Caco-2 (cell line): ENCODE measurements at regions not wholly inside any gene's neighbourhood (a gene's known extent, or its start where the extent isn't known, plus 50 kb on each side); places are given as distances from the start of the nearest gene placed in this dataset.

Source experiments
- BruUV-seq: library from RNA; stranded (reverse); fragments of 400-500 nt; replicated peaks from 2 replicates; lab custom pipeline; 2021; lab: Mats Ljungman, UMichigan
- CTCF ChIA-PET: fragments of 300-600 bp; sonication (Branson Sonifier 250); formaldehyde crosslinking; loops from one replicate; lab custom pipeline; 2022; ENCODE audit warnings: antibody characterized with exemption; lab: Charles Lee
- POLR2A ChIA-PET: fragments of 300-600 bp; sonication (Branson Sonifier 250); formaldehyde crosslinking; loops from one replicate; lab custom pipeline; 2022; ENCODE audit warnings: antibody characterized with exemption; lab: Charles Lee
- DNase-seq, 2 experiments: peaks; one replicate each; pipeline versions ENCODE4 v3.0.0 to v3.0.0-alpha.2; 2020 to 2022
- H3K27me3 ChIP-seq: replicated peaks from 2 replicates; pipeline ENCODE4 v1.6.0; 2011; ENCODE audit warnings: low read length; ENCODE audit not compliant: control insufficient read depth, insufficient read depth
- H3K36me3 ChIP-seq: 2 replicates; pipeline ENCODE4 v1.5.1; 2011; ENCODE audit warnings: low read length; ENCODE audit not compliant: control insufficient read depth, insufficient read depth
- H3K4me1 ChIP-seq: fragments of 250-450 bp; sonication (Bioruptor Pico); 2 replicates; pipeline ENCODE4 v1.5.1; 2020; ENCODE audit warnings: mild to moderate bottlenecking
- H3K4me3 ChIP-seq: 2 replicates; pipeline ENCODE4 v1.5.1; 2011; ENCODE audit warnings: low read depth, mild to moderate bottlenecking, control low read depth, low read length
- H3K9me3 ChIP-seq: fragments of 250-450 bp; sonication (Bioruptor Pico); 2 replicates; pipeline ENCODE4 v1.5.1; 2020; ENCODE audit warnings: mild to moderate bottlenecking, moderate library complexity
- H3K27ac Mint-ChIP-seq: one replicate; pipeline ENCODE4 v1.8.0; 2022; ENCODE audit warnings: mixed read lengths; ENCODE audit not compliant: unreplicated experiment
- H3K27me3 Mint-ChIP-seq: one replicate; pipeline ENCODE4 v1.8.0; 2022; ENCODE audit warnings: mixed read lengths; ENCODE audit not compliant: insufficient read depth, unreplicated experiment
- H3K36me3 Mint-ChIP-seq: one replicate; pipeline ENCODE4 v1.8.0; 2022; ENCODE audit warnings: mild to moderate bottlenecking, mixed read lengths; ENCODE audit not compliant: insufficient read depth, unreplicated experiment
- H3K4me1 Mint-ChIP-seq: one replicate; pipeline ENCODE4 v1.8.0; 2022; ENCODE audit warnings: low read depth, mixed read lengths; ENCODE audit not compliant: unreplicated experiment
- H3K4me3 Mint-ChIP-seq: one replicate; pipeline ENCODE4 v1.8.0; 2022; ENCODE audit warnings: mild to moderate bottlenecking, moderate library complexity, mixed read lengths; ENCODE audit not compliant: unreplicated experiment
- H3K9me3 Mint-ChIP-seq: one replicate; pipeline ENCODE4 v1.8.0; 2022; ENCODE audit warnings: mixed read lengths; ENCODE audit not compliant: unreplicated experiment
- CTCF ChIP-seq, 2 experiments: fragments of 200-600 bp in 1 of 2; IDR thresholded peaks; 1 replicate in 1 of 2; 2 replicates in 1 of 2; pipeline versions ENCODE4 v1.5.1 to v1.8.0; 2011 to 2022; ENCODE audit warnings: antibody characterized with exemption in 1 of 2, control low read depth in 1 of 2, inconsistent platforms in 1 of 2, low read depth in 1 of 2, low read length in 1 of 2, mild to moderate bottlenecking in 1 of 2, moderate library complexity in 1 of 2; ENCODE audit not compliant: insufficient read depth in 1 of 2, severe bottlenecking in 1 of 2, unreplicated experiment in 1 of 2
- intact Hi-C: fragments of 100-400 bp; cut with micrococcal nuclease; formaldehyde crosslinking; loops from one replicate; pipeline ENCODE4 v1.10.0; 2022; ENCODE audit not compliant: unreplicated experiment

- H3K27me3 Mint-ChIP-seq = peaks cover 9% of the 10 kb centered on the region
- H3K4me3 ChIP-seq = no peak overlapping the region
- no peak overlapping the region for H3K27ac Mint-ChIP-seq
- no peak for TF ChIP-seq CTCF (IDR thresholded peaks at IDR 0.05; ENCODE audit: insufficient read depth in 1 of 2, low read depth in 1 of 2, low read length in 1 of 2, severe bottlenecking in 1 of 2, unreplicated experiment in 1 of 2)
- intact Hi-C loops = no loop called here
- H3K36me3 Mint-ChIP-seq = no peaks in the 10 kb centered on the region
- no peaks in the 10 kb centered on the region for H3K4me1 Mint-ChIP-seq
- no peaks in the 10 kb centered on the region for H3K9me3 Mint-ChIP-seq
- no TSS peak for BruUV-seq
- H3K27me3 ChIP-seq = no peaks in the 10 kb centered on the region
- no peaks in the 10 kb centered on the region for H3K4me1 ChIP-seq
- no peak overlapping the region for H3K4me3 Mint-ChIP-seq
- H3K9me3 ChIP-seq = no peaks in the 10 kb centered on the region; the same call in 1 of the 2 replicates
- no peak for DNase-seq
- no peaks in the 10 kb centered on the region for H3K36me3 ChIP-seq
- POLR2A ChIA-PET = no interaction called here
- CTCF ChIA-PET = no interaction called here
Measured at GRCh38 chr2:136295168-136295567, 177.2 kb upstream of the CXCR4 start.

GRCh38 chr2:136291871-136292270 lies 173.9 kb upstream of the CXCR4 start:
- DNase-seq = no peak
- TF ChIP-seq CTCF (IDR thresholded peaks at IDR 0.05; ENCODE audit: insufficient read depth in 1 of 2, low read depth in 1 of 2, low read length in 1 of 2, severe bottlenecking in 1 of 2, unreplicated experiment in 1 of 2) = no peak
- Histone ChIP-seq H3K4me1 (no peaks in the 10 kb centered on the region), H3K9me3 (no peaks in the 10 kb centered on the region; the same call in 1 of the 2 replicates), H3K36me3 (no peaks in the 10 kb centered on the region), H3K27me3 (no peaks in the 10 kb centered on the region), H3K4me3 (no peak overlapping the region)
- H3K4me3 Mint-ChIP-seq = no peak overlapping the region
- ChIA-PET POLR2A (no interaction called here), CTCF (no interaction called here)
- H3K9me3 Mint-ChIP-seq = no peaks in the 10 kb centered on the region
- no peaks in the 10 kb centered on the region for H3K4me1 Mint-ChIP-seq
- peaks cover 2% of the 10 kb centered on the region for H3K27me3 Mint-ChIP-seq
- H3K27ac Mint-ChIP-seq = no peak overlapping the region
- intact Hi-C loops = no loop called here
- no TSS peak for BruUV-seq
- H3K36me3 Mint-ChIP-seq = no peaks in the 10 kb centered on the region

- Mint-ChIP-seq H3K36me3 (no peaks in the 10 kb centered on the region), H3K4me1 (no peaks in the 10 kb centered on the region), H3K9me3 (no peaks in the 10 kb centered on the region), H3K27me3 (peaks cover 9% of the 10 kb centered on the region), H3K27ac (no peak overlapping the region), H3K4me3 (no peak overlapping the region)
- Histone ChIP-seq H3K27me3 (no peaks in the 10 kb centered on the region), H3K4me3 (no peak overlapping the region), H3K4me1 (no peaks in the 10 kb centered on the region), H3K9me3 (no peaks in the 10 kb centered on the region; the same call in 1 of the 2 replicates), H3K36me3 (no peaks in the 10 kb centered on the region)
- ChIA-PET POLR2A (no interaction called here), CTCF (no interaction called here)
- DNase-seq = no peak
- BruUV-seq = no TSS peak
- TF ChIP-seq CTCF (IDR thresholded peaks at IDR 0.05; ENCODE audit: insufficient read depth in 1 of 2, low read depth in 1 of 2, low read length in 1 of 2, severe bottlenecking in 1 of 2, unreplicated experiment in 1 of 2) = no peak
- intact Hi-C loops = no loop called here
Measured at GRCh38 chr2:136290326-136290725, 172.4 kb upstream of the CXCR4 start.
